ENCODE measurements at regions not wholly inside any gene's neighbourhood (a gene's known extent, or its start where the extent isn't known, plus 50 kb on each side); places are given as distances from the start of the nearest gene placed in this dataset.

DNA sequence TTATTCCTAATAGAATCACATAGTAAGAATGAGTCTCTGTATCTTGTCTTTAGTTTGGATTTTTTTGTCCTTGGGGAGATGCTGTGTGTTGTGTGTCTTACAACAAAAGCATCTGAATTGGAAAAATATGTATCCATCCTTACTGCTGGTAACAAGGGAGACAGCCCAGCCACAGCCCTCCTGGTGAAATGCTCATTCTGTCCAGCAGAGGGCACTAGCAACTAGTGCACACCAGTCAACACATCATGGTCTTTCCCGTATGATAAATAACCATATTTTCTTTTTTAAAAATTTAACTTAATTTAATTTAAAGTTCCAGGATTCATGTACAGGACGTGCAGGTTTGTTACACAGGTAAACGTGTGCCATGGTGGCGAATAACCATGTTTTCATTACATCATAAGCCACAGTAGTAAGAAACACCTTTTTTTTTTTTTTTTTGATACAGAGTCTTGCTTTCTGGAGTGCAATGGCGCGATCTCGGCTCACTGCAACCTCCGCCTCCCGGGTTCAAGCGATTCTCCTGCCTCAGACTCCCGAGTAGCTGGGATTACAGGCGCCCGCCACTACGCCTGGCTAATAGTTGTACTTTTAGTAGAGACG lies 245.1 kb downstream of the PTBP2 start:
- no peaks in the 10 kb centered on the region for H3K9me3 ChIP-seq (ENCODE audit: control insufficient read depth, insufficient read depth, low read depth, low read length)

DNA sequence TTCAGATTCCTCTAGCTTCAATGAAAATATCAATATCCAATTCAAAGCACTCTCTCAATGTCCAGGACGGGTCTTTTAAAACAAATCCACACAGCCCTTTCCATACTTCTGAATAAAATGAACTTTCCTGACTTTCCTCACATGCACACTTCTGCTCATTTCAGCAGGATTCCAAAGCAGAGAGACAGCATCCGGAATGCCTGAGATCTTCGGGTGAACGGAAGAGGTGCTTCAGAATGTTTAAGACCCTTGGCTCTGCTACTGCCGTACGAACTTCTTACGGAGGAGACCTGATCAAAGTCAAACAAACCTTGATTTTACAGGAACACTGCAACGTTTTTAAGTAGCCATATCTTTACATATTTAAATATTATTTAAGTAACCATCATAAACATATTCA lies 245.7 kb downstream of the PTBP2 start:
- Histone ChIP-seq H3K4me1 (ENCODE audit: control insufficient read depth, insufficient read depth, low read length) (no peaks in the 10 kb centered on the region), H3K9me3 (ENCODE audit: control insufficient read depth, insufficient read depth, low read depth, low read length) (no peaks in the 10 kb centered on the region), H3K27ac (ENCODE audit: extremely low read depth, low read depth, low read length) (no peak overlapping the region), H3K36me3 (ENCODE audit: control insufficient read depth in 2 of 2, insufficient read depth in 1 of 2, low read length in 2 of 2) (no peaks in the 10 kb centered on the region), H3K4me3 (ENCODE audit: low read depth, low read length) (no peak overlapping the region)
- ChIA-PET CTCF (interaction anchor here (0.6 to 1.2 kb wide), 8 partner anchors 8 to 1076 kb away, joined by 3 to 4 read pairs (median 4); no protein-coding TSS in a partner anchor), POLR2A (no interaction called here)
- TF ChIP-seq ZNF571 (tag by site-specific recombination; IDR thresholded peaks at IDR 0.05), result no peak
- TF ChIP-seq ZFP37 (tag by site-specific recombination; IDR thresholded peaks at IDR 0.05), result no peak
- no peak for TF ChIP-seq ZNF184 (tag by site-specific recombination; IDR thresholded peaks at IDR 0.05)
- no peak for TF ChIP-seq ZNF266 (tag by site-specific recombination; IDR thresholded peaks at IDR 0.05; ENCODE audit: low read depth)
- TF ChIP-seq ZBTB17 (tag by site-specific recombination; IDR thresholded peaks at IDR 0.05), result no peak
- no peak for TF ChIP-seq ZNF169 (tag by site-specific recombination; IDR thresholded peaks at IDR 0.05)
- TF ChIP-seq, protein P1, sequence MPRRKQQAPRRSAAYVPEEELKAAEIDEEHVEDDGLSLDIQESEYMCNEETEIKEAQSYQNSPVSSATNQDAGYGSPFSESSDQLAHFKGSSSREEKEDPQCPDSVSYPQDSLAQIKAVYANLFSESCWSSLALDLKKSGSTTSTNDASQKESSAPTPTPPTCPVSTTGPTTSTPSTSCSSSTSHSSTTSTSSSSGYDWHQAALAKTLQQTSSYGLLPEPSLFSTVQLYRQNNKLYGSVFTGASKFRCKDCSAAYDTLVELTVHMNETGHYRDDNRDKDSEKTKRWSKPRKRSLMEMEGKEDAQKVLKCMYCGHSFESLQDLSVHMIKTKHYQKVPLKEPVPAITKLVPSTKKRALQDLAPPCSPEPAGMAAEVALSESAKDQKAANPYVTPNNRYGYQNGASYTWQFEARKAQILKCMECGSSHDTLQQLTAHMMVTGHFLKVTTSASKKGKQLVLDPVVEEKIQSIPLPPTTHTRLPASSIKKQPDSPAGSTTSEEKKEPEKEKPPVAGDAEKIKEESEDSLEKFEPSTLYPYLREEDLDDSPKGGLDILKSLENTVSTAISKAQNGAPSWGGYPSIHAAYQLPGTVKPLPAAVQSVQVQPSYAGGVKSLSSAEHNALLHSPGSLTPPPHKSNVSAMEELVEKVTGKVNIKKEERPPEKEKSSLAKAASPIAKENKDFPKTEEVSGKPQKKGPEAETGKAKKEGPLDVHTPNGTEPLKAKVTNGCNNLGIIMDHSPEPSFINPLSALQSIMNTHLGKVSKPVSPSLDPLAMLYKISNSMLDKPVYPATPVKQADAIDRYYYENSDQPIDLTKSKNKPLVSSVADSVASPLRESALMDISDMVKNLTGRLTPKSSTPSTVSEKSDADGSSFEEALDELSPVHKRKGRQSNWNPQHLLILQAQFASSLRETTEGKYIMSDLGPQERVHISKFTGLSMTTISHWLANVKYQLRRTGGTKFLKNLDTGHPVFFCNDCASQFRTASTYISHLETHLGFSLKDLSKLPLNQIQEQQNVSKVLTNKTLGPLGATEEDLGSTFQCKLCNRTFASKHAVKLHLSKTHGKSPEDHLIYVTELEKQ (tag by site-specific recombination; IDR thresholded peaks at IDR 0.05; ENCODE audit: borderline replicate concordance), result no peak
- TF ChIP-seq ZNF529 (tag by site-specific recombination; IDR thresholded peaks at IDR 0.05; ENCODE audit: insufficient replicate concordance), result no peak
- TF ChIP-seq ZNF621 (tag by site-specific recombination; IDR thresholded peaks at IDR 0.05), result no peak

More for the DNA sequence above, 245.1 kb downstream of the PTBP2 start:
- ChIA-PET POLR2A (no interaction called here), CTCF (interaction anchor here (0.7 to 1.2 kb wide), 6 partner anchors 9 to 1076 kb away, joined by 3 to 4 read pairs (median 3); no protein-coding TSS in a partner anchor)
- H3K36me3 ChIP-seq (ENCODE audit: control insufficient read depth in 2 of 2, insufficient read depth in 1 of 2, low read length in 2 of 2), result no peaks in the 10 kb centered on the region
- H3K4me1 ChIP-seq (ENCODE audit: control insufficient read depth, insufficient read depth, low read length), result no peaks in the 10 kb centered on the region
- TF ChIP-seq ZNF16 (tag by site-specific recombination; IDR thresholded peaks at IDR 0.05; ENCODE audit: low read depth) (no peak), ZNF266 (tag by site-specific recombination; IDR thresholded peaks at IDR 0.05; ENCODE audit: low read depth) (no peak), ZNF211 (tag by site-specific recombination; IDR thresholded peaks at IDR 0.05; ENCODE audit: low read depth) (no peak), ZNF549 (tag by site-specific recombination; IDR thresholded peaks at IDR 0.05) (no peak), ZNF394 (tag by site-specific recombination; IDR thresholded peaks at IDR 0.05; ENCODE audit: borderline replicate concordance) (no peak), RBAK (tag by site-specific recombination; IDR thresholded peaks at IDR 0.05) (no peak), ZNF660 (tag by site-specific recombination; IDR thresholded peaks at IDR 0.05) (peak; percentile 27; the same call in 1 of the 2 replicates), WT1 (tag by site-specific recombination; IDR thresholded peaks at IDR 0.05) (no peak), ZNF654 (tag by site-specific recombination; IDR thresholded peaks at IDR 0.05; ENCODE audit: low read depth) (peak; percentile 56), ZNF341 (tag by site-specific recombination; IDR thresholded peaks at IDR 0.05; ENCODE audit: low read depth) (no peak), ZNF707 (tag by site-specific recombination; IDR thresholded peaks at IDR 0.05) (no peak)
- TF ChIP-seq, protein P2, sequence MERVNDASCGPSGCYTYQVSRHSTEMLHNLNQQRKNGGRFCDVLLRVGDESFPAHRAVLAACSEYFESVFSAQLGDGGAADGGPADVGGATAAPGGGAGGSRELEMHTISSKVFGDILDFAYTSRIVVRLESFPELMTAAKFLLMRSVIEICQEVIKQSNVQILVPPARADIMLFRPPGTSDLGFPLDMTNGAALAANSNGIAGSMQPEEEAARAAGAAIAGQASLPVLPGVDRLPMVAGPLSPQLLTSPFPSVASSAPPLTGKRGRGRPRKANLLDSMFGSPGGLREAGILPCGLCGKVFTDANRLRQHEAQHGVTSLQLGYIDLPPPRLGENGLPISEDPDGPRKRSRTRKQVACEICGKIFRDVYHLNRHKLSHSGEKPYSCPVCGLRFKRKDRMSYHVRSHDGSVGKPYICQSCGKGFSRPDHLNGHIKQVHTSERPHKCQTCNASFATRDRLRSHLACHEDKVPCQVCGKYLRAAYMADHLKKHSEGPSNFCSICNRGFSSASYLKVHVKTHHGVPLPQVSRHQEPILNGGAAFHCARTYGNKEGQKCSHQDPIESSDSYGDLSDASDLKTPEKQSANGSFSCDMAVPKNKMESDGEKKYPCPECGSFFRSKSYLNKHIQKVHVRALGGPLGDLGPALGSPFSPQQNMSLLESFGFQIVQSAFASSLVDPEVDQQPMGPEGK (tag by site-specific recombination; IDR thresholded peaks at IDR 0.05), result no peak
- TF ChIP-seq, protein P3, sequence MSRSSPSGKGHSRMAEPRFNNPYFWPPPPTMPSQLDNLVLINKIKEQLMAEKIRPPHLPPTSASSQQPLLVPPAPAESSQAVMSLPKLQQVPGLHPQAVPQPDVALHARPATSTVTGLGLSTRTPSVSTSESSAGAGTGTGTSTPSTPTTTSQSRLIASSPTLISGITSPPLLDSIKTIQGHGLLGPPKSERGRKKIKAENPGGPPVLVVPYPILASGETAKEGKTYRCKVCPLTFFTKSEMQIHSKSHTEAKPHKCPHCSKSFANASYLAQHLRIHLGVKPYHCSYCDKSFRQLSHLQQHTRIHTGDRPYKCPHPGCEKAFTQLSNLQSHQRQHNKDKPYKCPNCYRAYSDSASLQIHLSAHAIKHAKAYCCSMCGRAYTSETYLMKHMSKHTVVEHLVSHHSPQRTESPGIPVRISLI (tag by site-specific recombination; IDR thresholded peaks at IDR 0.05), result peak; percentile 71
- TF ChIP-seq, protein P4, sequence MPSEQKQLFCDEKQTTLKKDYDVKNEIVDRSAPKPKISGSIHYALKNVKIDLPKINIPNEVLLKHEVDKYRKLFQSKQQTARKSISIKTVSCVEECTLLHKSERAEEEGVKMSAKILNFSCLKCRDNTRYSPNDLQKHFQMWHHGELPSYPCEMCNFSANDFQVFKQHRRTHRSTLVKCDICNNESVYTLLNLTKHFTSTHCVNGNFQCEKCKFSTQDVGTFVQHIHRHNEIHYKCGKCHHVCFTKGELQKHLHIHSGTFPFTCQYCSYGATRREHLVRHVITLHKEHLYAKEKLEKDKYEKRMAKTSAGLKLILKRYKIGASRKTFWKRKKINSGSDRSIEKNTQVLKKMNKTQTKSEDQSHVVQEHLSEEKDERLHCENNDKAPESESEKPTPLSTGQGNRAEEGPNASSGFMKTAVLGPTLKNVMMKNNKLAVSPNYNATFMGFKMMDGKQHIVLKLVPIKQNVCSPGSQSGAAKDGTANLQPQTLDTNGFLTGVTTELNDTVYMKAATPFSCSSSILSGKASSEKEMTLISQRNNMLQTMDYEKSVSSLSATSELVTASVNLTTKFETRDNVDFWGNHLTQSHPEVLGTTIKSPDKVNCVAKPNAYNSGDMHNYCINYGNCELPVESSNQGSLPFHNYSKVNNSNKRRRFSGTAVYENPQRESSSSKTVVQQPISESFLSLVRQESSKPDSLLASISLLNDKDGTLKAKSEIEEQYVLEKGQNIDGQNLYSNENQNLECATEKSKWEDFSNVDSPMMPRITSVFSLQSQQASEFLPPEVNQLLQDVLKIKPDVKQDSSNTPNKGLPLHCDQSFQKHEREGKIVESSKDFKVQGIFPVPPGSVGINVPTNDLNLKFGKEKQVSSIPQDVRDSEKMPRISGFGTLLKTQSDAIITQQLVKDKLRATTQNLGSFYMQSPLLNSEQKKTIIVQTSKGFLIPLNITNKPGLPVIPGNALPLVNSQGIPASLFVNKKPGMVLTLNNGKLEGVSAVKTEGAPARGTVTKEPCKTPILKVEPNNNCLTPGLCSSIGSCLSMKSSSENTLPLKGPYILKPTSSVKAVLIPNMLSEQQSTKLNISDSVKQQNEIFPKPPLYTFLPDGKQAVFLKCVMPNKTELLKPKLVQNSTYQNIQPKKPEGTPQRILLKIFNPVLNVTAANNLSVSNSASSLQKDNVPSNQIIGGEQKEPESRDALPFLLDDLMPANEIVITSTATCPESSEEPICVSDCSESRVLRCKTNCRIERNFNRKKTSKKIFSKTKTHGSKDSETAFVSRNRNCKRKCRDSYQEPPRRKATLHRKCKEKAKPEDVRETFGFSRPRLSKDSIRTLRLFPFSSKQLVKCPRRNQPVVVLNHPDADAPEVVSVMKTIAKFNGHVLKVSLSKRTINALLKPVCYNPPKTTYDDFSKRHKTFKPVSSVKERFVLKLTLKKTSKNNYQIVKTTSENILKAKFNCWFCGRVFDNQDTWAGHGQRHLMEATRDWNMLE (tag by site-specific recombination; conservative IDR thresholded peaks at IDR 0.05; ENCODE audit: low read depth), result no peak
- H3K27ac ChIP-seq (ENCODE audit: extremely low read depth, low read depth, low read length), result no peak overlapping the region
- H3K4me3 ChIP-seq (ENCODE audit: low read depth, low read length), result peak overlapping the region; percentile 27

All from HEK293 (cell line).